B cell (primary cell): ENCODE measurements at regions not wholly inside any gene's neighbourhood (a gene's known extent, or its start where the extent isn't known, plus 50 kb on each side); places are given as distances from the start of the nearest gene placed in this dataset.

Experiments used
- EZH2 ChIP-seq: IDR thresholded peaks from 2 replicates; pipeline ENCODE4 v1.6.1; 2012; ENCODE audit warnings: borderline replicate concordance, low read depth, mild to moderate bottlenecking, moderate library complexity, low read length; ENCODE audit not compliant: insufficient read depth, poor library complexity, severe bottlenecking
- TF ChIP-seq, protein P1 (sequence below): fragments of 200-600 bp; IDR thresholded peaks from one replicate; pipeline ENCODE4 v1.8.0; 2022; ENCODE audit warnings: antibody characterized with exemption, mild to moderate bottlenecking

DNA sequence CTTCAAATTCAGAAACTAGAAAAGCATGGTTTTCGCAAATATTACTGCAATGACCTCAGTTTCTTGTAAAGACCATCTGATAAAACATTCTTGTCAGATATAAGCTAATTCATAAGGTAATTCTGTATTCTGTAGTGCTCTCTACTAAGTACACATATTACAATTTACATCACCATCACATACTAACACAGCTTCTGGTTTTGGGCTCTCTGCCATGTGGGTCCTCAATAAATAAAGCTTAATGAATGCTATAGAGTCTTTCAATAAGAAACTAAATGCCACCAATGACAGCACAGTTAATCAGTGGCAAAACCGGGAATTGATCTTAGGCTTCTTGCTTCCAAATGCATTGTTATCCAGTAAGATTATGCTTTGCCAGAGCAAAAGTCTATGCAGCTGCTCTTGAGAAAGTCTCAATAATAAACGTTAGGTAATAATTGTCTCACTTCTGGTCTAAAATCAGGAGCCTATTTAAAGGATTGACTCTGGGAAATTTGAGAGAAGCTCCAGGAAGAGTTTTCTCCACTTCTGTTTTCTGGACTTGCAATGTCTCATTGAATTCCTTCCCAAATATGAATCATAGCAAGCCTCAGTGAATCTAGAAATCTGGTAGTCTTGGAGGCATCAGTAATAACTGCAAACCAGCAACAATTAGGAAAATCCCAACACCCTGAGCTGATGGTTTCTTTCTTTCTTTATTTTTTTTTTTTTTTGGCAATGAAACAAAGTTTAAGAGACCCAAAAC, 67.9 kb upstream of the RAPGEF4 start:
- TF ChIP-seq, protein P1, sequence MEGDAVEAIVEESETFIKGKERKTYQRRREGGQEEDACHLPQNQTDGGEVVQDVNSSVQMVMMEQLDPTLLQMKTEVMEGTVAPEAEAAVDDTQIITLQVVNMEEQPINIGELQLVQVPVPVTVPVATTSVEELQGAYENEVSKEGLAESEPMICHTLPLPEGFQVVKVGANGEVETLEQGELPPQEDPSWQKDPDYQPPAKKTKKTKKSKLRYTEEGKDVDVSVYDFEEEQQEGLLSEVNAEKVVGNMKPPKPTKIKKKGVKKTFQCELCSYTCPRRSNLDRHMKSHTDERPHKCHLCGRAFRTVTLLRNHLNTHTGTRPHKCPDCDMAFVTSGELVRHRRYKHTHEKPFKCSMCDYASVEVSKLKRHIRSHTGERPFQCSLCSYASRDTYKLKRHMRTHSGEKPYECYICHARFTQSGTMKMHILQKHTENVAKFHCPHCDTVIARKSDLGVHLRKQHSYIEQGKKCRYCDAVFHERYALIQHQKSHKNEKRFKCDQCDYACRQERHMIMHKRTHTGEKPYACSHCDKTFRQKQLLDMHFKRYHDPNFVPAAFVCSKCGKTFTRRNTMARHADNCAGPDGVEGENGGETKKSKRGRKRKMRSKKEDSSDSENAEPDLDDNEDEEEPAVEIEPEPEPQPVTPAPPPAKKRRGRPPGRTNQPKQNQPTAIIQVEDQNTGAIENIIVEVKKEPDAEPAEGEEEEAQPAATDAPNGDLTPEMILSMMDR: no peak
- TF ChIP-seq EZH2: no peak
